H1 (cell line): ENCODE measurements at regions not wholly inside any gene's neighbourhood (a gene's known extent, or its start where the extent isn't known, plus 50 kb on each side); places are given as distances from the start of the nearest gene placed in this dataset.

Experiments
- CTCF ChIA-PET: fragments of 300-600 bp; sonication (Branson Sonifier 250); formaldehyde crosslinking; loops from one replicate; lab custom pipeline; 2021; ENCODE audit not compliant: partially characterized antibody; lab: Charles Lee
- POLR2A ChIA-PET: fragments of 300-600 bp; sonication (Branson Sonifier 250); formaldehyde crosslinking; loops from one replicate; lab custom pipeline; 2021; ENCODE audit warnings: inconsistent platforms; ENCODE audit not compliant: partially characterized antibody; lab: Charles Lee
- DNase-seq, 2 experiments: peaks; one replicate each; pipeline versions ENCODE4 v3.0.0 to v3.0.0-alpha.2; 2010 to 2022; ENCODE audit warnings: low spot score in 2 of 2, low read depth in 1 of 2, mixed read lengths in 1 of 2
- FAIRE-seq: peaks from 2 replicates; lab custom pipeline; 2011; peaks lifted over from hg19 to GRCh38; lab: Jason Lieb, UNC
- H2AFZ ChIP-seq: 2 replicates; pipeline ENCODE4 v1.8.1; 2012; ENCODE audit warnings: low read length, inconsistent platforms
- H2AK5ac ChIP-seq: 2 replicates; pipeline ENCODE4 v1.6.1; 2013; ENCODE audit warnings: low read depth, low read length
- H2BK120ac ChIP-seq: replicated peaks from 2 replicates; pipeline ENCODE3; 2013; ENCODE audit warnings: low read depth, low read length, inconsistent platforms
- H2BK12ac ChIP-seq: 2 replicates; pipeline ENCODE4 v1.6.1; 2013; ENCODE audit warnings: low read depth, low read length
- H2BK15ac ChIP-seq: 2 replicates; pipeline ENCODE4 v1.6.1; 2013; ENCODE audit warnings: low read length
- H2BK20ac ChIP-seq: 2 replicates; pipeline ENCODE4 v1.6.1; 2013; ENCODE audit warnings: low read length
- H2BK5ac ChIP-seq: 2 replicates; pipeline ENCODE4 v1.6.1; 2013; ENCODE audit warnings: low read depth, low read length
- H3K14ac ChIP-seq: 2 replicates; pipeline ENCODE4 v1.6.1; 2013; ENCODE audit warnings: inconsistent platforms; ENCODE audit not compliant: insufficient read length
- H3K18ac ChIP-seq: 2 replicates; pipeline ENCODE4 v1.6.1; 2013; ENCODE audit warnings: low read length; ENCODE audit errors: extremely low read depth
- H3K23ac ChIP-seq: 2 replicates; pipeline ENCODE4 v1.6.1; 2013; ENCODE audit warnings: inconsistent platforms; ENCODE audit not compliant: insufficient read length
- H3K23me2 ChIP-seq: 2 replicates; pipeline ENCODE4 v1.6.1; 2013; ENCODE audit warnings: low read depth, low read length
- H3K27ac ChIP-seq: 2 replicates; pipeline ENCODE4 v1.6.1; 2011; ENCODE audit warnings: low read depth, low read length, inconsistent platforms
- H3K27me3 ChIP-seq, 4 experiments: replicated peaks in 1 of 4; 1 replicate in 1 of 4; 2 replicates in 3 of 4; pipeline versions ENCODE4 v1.6.1 to v1.8.1; 2011 to 2013; ENCODE audit warnings: low read length in 3 of 4, mild to moderate bottlenecking in 3 of 4, inconsistent platforms in 2 of 4, mixed read lengths in 2 of 4, moderate library complexity in 1 of 4; ENCODE audit not compliant: control insufficient read depth in 3 of 4, insufficient read depth in 3 of 4; ENCODE audit errors: extremely low read depth in 1 of 4
- H3K36me3 ChIP-seq, 4 experiments: 2 replicates each; pipeline versions ENCODE4 v1.6.1 to v1.8.1; 2011 to 2013; ENCODE audit warnings: mild to moderate bottlenecking in 4 of 4, low read length in 3 of 4, moderate library complexity in 2 of 4, control low read depth in 1 of 4, inconsistent platforms in 1 of 4; ENCODE audit not compliant: insufficient read depth in 4 of 4, control insufficient read depth in 2 of 4
- H3K4ac ChIP-seq: replicated peaks from 2 replicates; pipeline ENCODE3; 2013; ENCODE audit warnings: low read length, low read depth, mixed read lengths, inconsistent platforms; ENCODE audit not compliant: insufficient read length
- H3K4me1 ChIP-seq, 4 experiments: replicated peaks in 1 of 4; 1 replicate in 1 of 4; 2 replicates in 3 of 4; pipeline versions ENCODE4 v1.6.1 to v1.8.1; 2011 to 2013; ENCODE audit warnings: low read length in 3 of 4, inconsistent platforms in 2 of 4, mixed read lengths in 1 of 4; ENCODE audit not compliant: insufficient read depth in 4 of 4, control insufficient read depth in 3 of 4
- H3K4me2 ChIP-seq, 2 experiments: 2 replicates each; pipeline versions ENCODE4 v1.6.1 to v1.8.1; 2011 to 2013; ENCODE audit warnings: low read depth in 2 of 2, low read length in 2 of 2, control low read depth in 1 of 2, inconsistent platforms in 1 of 2, mild to moderate bottlenecking in 1 of 2; ENCODE audit not compliant: insufficient read depth in 1 of 2
- H3K4me3 ChIP-seq, 4 experiments: fragments of 200-600, 300-600 bp in 1 of 4; sonication (generic), shearing (Covaris generic), sonication (Bioruptor Twin) in 1 of 4; 2 replicates each; pipeline versions ENCODE4 v1.5.1 to v1.8.1; 2011 to 2016; ENCODE audit warnings: low read length in 4 of 4, low read depth in 3 of 4, control low read depth in 2 of 4, inconsistent platforms in 2 of 4, mild to moderate bottlenecking in 2 of 4, mixed read lengths in 1 of 4, moderate library complexity in 1 of 4; ENCODE audit not compliant: insufficient read depth in 2 of 4; ENCODE audit errors: extremely low read depth in 1 of 4
- H3K56ac ChIP-seq: replicated peaks from 2 replicates; pipeline ENCODE3; 2013; ENCODE audit warnings: low read depth, mild to moderate bottlenecking, mixed read lengths, low read length, inconsistent platforms; ENCODE audit not compliant: insufficient read length
- H3K79me1 ChIP-seq: 2 replicates; pipeline ENCODE4 v1.6.1; 2013; ENCODE audit warnings: low read depth, low read length, control low read depth
- H3K79me2 ChIP-seq, 2 experiments: 2 replicates each; pipeline versions ENCODE4 v1.6.1 to v1.8.1; 2012 to 2013; ENCODE audit warnings: low read length in 2 of 2, mild to moderate bottlenecking in 2 of 2, inconsistent platforms in 1 of 2; ENCODE audit not compliant: insufficient read depth in 2 of 2, control insufficient read depth in 1 of 2
- H3K9ac ChIP-seq, 4 experiments: replicated peaks in 1 of 4; 1 replicate in 1 of 4; 2 replicates in 3 of 4; pipeline versions ENCODE4 v1.6.1 to v1.8.1; 2011 to 2013; ENCODE audit warnings: low read depth in 3 of 4, low read length in 3 of 4, control low read depth in 2 of 4, mild to moderate bottlenecking in 2 of 4, moderate library complexity in 2 of 4, inconsistent platforms in 1 of 4; ENCODE audit errors: extremely low read depth in 1 of 4
- H3K9me3 ChIP-seq, 2 experiments: 2 replicates each; pipeline versions ENCODE4 v1.6.1 to v1.8.1; 2012 to 2013; ENCODE audit warnings: mild to moderate bottlenecking in 2 of 2, moderate library complexity in 2 of 2, control low read depth in 1 of 2, inconsistent platforms in 1 of 2, low read depth in 1 of 2, low read length in 1 of 2, mixed read lengths in 1 of 2; ENCODE audit not compliant: insufficient read depth in 2 of 2
- H4K20me1 ChIP-seq, 2 experiments: replicated peaks in 1 of 2; 2 replicates each; pipeline versions ENCODE3 to v1.8.1; 2011 to 2013; ENCODE audit warnings: inconsistent platforms in 2 of 2, low read length in 2 of 2, mild to moderate bottlenecking in 1 of 2; ENCODE audit not compliant: insufficient read depth in 2 of 2, control insufficient read depth in 1 of 2
- H4K5ac ChIP-seq: 2 replicates; pipeline ENCODE4 v1.6.1; 2013; ENCODE audit warnings: low read length, low read depth, mixed read lengths, inconsistent platforms; ENCODE audit not compliant: insufficient read length
- H4K8ac ChIP-seq: 2 replicates; pipeline ENCODE4 v1.8.0; 2013; ENCODE audit warnings: mild to moderate bottlenecking, moderate library complexity, low read length, inconsistent platforms; ENCODE audit not compliant: insufficient read depth; ENCODE audit errors: extremely low read depth
- H4K91ac ChIP-seq: replicated peaks from 2 replicates; pipeline ENCODE3; 2013; ENCODE audit warnings: low read length, mixed read lengths, inconsistent platforms; ENCODE audit not compliant: insufficient read length
- BACH1 ChIP-seq: IDR thresholded peaks from 2 replicates; pipeline ENCODE4 v1.6.1; 2012; ENCODE audit warnings: low read length, improper control_type of control experiment
- BRCA1 ChIP-seq: IDR thresholded peaks from 2 replicates; pipeline ENCODE4 v1.6.1; 2012; ENCODE audit warnings: low read depth, low read length, improper control_type of control experiment
- CTBP2 ChIP-seq: IDR thresholded peaks from 2 replicates; pipeline ENCODE4 v1.7.0; 2011; ENCODE audit warnings: borderline replicate concordance, mild to moderate bottlenecking, moderate library complexity, mixed read lengths, low read length; ENCODE audit not compliant: insufficient read depth, insufficient read length
- JUND ChIP-seq: IDR thresholded peaks from 2 replicates; pipeline ENCODE4 v1.6.1; 2011; ENCODE audit warnings: mild to moderate bottlenecking, improper control_type of control experiment, low read length
- NRF1 ChIP-seq: IDR thresholded peaks from 2 replicates; pipeline ENCODE4 v1.6.1; 2011; ENCODE audit warnings: mild to moderate bottlenecking, low read depth, low read length, improper control_type of control experiment
- RNF2 ChIP-seq: fragments of 200-900, 300-1000 bp; sonication (generic); IDR thresholded peaks from 2 replicates; pipeline ENCODE4 v1.7.1; 2016; ENCODE audit warnings: borderline replicate concordance, low read depth, mild to moderate bottlenecking, antibody characterized with exemption, low read length; ENCODE audit not compliant: poor library complexity, severe bottlenecking; ENCODE audit errors: missing control alignments
- RXRA ChIP-seq: IDR thresholded peaks from 2 replicates; pipeline ENCODE4 v1.6.1; 2011; ENCODE audit warnings: low read depth, mild to moderate bottlenecking, low read length, moderate library complexity; ENCODE audit not compliant: insufficient read depth
- WGBS, 2 experiments: shearing (Covaris generic) in 1 of 2; methylation state at CpG; one replicate each; pipeline versions ENCODE4 v1.1.6 to v1.1.7; 2013 to 2015; ENCODE audit warnings: low lambda C conversion rate in 2 of 2, mixed read lengths in 2 of 2, inconsistent platforms in 1 of 2, low coverage in 1 of 2, missing lambda C conversion rate in 1 of 2; ENCODE audit not compliant: insufficient replicate concordance in 2 of 2, insufficient coverage in 1 of 2, insufficient read length in 1 of 2; ENCODE audit errors: extremely low coverage in 1 of 2, missing lambda C conversion rate in 1 of 2; 5-methylcytosine and 5-hydroxymethylcytosine counted together

- Histone ChIP-seq H3K4me3 (no peak overlapping the region), H2BK20ac (no peak overlapping the region), H3K4me2 (no peak overlapping the region), H4K8ac (no peak overlapping the region), H3K18ac (no peak overlapping the region), H4K91ac (no peak overlapping the region), H3K9ac (no peak overlapping the region), H3K27ac (no peak overlapping the region), H3K56ac (no peak overlapping the region), H3K36me3 (peaks cover 0 to 3% (median 0%) of the 10 kb centered on the region in 4 experiments; a peak in 1 of 8 replicates), H3K14ac (no peak overlapping the region), H3K79me1 (no peaks in the 10 kb centered on the region), H3K23ac (no peak overlapping the region), H4K20me1 (no peaks in the 10 kb centered on the region), H3K23me2 (no peaks in the 10 kb centered on the region), H2AFZ (no peak overlapping the region), H2BK120ac (no peak overlapping the region), H2BK5ac (no peak overlapping the region), H2BK15ac (no peak overlapping the region), H3K4ac (no peak overlapping the region), H4K5ac (no peak overlapping the region), H3K27me3 (no peaks in the 10 kb centered on the region), H2BK12ac (no peak overlapping the region), H3K4me1 (no peaks in the 10 kb centered on the region), H2AK5ac (no peak overlapping the region), H3K79me2 (no peaks in the 10 kb centered on the region), H3K9me3 (peaks cover 0 to 7% of the 10 kb centered on the region in 2 experiments; a peak in 2 of 4 replicates)
- no peak for TF ChIP-seq RXRA
- no peak for TF ChIP-seq NRF1
- no peak for TF ChIP-seq RNF2
- TF ChIP-seq JUND: no peak
- TF ChIP-seq BRCA1: no peak
- no peak for TF ChIP-seq BACH1
- no peak for TF ChIP-seq CTBP2
- FAIRE-seq (no peak), DNase-seq (no peak)
- ChIA-PET CTCF (no interaction called here), POLR2A (no interaction called here)
- WGBS, 2 experiments: 96% methylated on average over 2 of the region's 2 CpGs; no CpG with 5 or more reads in 1 of the 2 experiments
Observed at GRCh38 chr10:61329854-61330253, 123.3 kb downstream of the TMEM26 start.
